ENCODE measurements at regions not wholly inside any gene's neighbourhood (a gene's known extent, or its start where the extent isn't known, plus 50 kb on each side); places are given as distances from the start of the nearest gene placed in this dataset.

DNA sequence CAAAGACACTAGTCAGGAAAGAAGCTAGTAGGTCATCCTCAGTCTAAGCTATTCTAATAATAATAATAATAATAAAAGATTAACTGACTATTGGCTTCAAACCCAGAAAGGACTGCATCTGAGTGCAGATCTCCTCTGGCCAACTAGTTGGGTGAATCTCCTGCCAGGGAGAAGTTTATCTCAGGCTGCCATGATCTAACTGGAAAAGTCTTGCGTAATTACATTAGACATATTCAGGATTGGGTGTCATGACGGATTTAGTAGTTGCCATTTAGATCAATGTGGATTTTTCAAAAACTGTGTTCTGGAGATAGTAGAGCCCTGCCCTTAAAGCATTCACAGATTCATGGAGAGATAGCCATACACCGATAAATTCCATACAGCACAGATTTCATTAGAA lies 69.5 kb downstream of the KIF2B start:
- TF ChIP-seq, protein P1, sequence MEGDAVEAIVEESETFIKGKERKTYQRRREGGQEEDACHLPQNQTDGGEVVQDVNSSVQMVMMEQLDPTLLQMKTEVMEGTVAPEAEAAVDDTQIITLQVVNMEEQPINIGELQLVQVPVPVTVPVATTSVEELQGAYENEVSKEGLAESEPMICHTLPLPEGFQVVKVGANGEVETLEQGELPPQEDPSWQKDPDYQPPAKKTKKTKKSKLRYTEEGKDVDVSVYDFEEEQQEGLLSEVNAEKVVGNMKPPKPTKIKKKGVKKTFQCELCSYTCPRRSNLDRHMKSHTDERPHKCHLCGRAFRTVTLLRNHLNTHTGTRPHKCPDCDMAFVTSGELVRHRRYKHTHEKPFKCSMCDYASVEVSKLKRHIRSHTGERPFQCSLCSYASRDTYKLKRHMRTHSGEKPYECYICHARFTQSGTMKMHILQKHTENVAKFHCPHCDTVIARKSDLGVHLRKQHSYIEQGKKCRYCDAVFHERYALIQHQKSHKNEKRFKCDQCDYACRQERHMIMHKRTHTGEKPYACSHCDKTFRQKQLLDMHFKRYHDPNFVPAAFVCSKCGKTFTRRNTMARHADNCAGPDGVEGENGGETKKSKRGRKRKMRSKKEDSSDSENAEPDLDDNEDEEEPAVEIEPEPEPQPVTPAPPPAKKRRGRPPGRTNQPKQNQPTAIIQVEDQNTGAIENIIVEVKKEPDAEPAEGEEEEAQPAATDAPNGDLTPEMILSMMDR (optimal IDR thresholded peaks at IDR 0.05 in 1 of 3, IDR thresholded peaks at IDR 0.05 in 1 of 3, conservative IDR thresholded peaks at IDR 0.05 in 1 of 3; ENCODE audit: extremely low read depth in 1 of 3, insufficient read depth in 2 of 3, low read length in 3 of 3) = no peak
- no peak for TF ChIP-seq EZH2 (IDR thresholded peaks at IDR 0.05; ENCODE audit: low read length)
